ENCODE measurements at regions not wholly inside any gene's neighbourhood (a gene's known extent, or its start where the extent isn't known, plus 50 kb on each side); places are given as distances from the start of the nearest gene placed in this dataset.

DNA sequence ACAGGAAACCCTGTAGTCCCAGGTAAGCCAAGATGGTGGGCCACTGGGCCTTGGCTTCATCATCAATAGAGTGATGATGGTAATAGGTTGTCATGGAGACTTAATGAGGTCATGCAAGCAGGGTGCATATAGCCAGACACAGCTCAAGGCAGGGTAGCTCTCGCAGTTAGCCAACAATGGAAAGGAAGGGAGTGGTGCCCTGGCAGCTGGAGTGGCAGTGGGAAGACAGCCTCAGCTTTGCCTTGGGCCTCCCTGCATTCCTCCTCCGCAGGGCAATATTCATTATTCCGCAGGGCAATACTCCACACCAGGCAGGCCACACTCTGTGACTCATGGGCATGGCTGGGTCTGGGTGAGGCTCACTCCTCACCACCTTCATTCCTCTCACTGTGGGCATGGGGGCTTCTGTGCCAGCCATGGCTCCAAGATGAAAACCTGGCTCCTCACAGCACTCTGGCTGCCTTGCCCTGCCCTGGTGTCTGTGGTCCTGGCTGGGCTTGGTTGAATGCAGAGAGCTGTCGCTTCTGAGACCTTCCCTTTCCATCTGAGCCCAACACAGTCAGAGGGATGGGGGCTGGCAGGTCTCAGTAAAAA lies 163.1 kb upstream of the PMEPA1 start:
- ChIA-PET CTCF (no interaction called here), POLR2A (no interaction called here)
- Mint-ChIP-seq H3K27me3 (ENCODE audit: low read depth) (no peaks in the 10 kb centered on the region), H3K27ac (no peak overlapping the region), H3K4me1 (ENCODE audit: low read depth) (no peaks in the 10 kb centered on the region), H3K4me3 (no peak overlapping the region), H3K36me3 (ENCODE audit: low read depth) (no peaks in the 10 kb centered on the region), H3K9me3 (ENCODE audit: insufficient read depth) (no peaks in the 10 kb centered on the region)
- DNase-seq (no peak), ATAC-seq (no peak)

DNA sequence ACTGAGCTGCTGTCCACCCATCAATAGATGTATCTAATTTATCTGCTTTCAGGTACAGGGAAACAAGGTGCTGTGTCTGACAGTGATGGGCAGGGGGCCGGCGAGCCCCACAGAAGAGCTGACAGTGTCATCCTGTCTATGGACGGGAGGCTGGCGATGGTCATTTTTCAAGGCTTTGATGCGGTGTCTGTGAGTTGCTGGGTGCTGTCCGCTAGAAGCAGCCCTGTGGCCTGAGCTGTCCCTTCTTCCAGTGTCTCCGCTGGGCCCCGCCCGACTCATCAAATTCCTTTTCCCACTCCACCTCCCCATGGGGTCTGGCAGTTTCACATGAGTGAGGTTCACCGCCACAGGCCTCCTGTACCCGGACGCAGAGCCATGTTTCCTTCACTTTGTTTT lies 161.4 kb upstream of the PMEPA1 start:
- Mint-ChIP-seq H3K4me3 (no peak overlapping the region), H3K27me3 (ENCODE audit: low read depth) (peaks cover 1% of the 10 kb centered on the region), H3K4me1 (ENCODE audit: low read depth) (no peaks in the 10 kb centered on the region), H3K36me3 (ENCODE audit: low read depth) (no peaks in the 10 kb centered on the region), H3K9me3 (ENCODE audit: insufficient read depth) (no peaks in the 10 kb centered on the region), H3K27ac (no peak overlapping the region)
- DNase-seq (no peak), ATAC-seq (no peak)
- ChIA-PET POLR2A (no interaction called here), CTCF (no interaction called here)

DNA sequence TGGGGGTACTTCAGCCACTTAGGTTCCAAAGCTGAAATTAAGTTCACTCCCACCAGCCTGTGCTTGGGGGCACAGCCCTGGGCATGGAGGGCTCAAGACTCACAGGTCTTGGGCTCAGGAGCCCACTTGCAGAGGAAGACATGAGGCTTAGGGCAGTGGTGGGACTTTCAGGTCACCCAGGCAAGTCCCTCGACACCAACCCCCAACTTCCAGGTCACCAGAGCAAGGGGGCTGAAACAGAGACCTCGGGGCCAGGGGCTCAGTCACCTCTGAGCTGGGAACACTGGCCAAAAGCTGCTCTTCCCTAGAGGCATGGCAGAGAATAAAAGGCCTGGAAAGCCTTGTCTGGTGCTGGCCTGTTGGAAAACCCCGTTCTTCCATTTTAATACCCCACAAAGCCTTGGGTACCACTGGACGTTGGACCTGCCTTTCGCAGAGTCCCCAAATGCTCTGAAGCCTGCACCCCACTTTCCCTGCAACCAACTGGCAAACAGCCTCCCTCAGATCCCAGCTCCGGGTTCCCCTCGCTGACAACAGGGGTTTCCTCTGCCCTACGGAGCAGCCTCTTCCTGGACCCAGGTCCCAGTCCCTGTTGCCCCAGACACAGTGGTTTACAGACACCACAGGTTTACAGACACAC lies 160.9 kb upstream of the PMEPA1 start:
- Mint-ChIP-seq H3K27ac (no peak overlapping the region), H3K27me3 (ENCODE audit: low read depth) (peaks cover 5% of the 10 kb centered on the region), H3K4me1 (ENCODE audit: low read depth) (peaks cover 3% of the 10 kb centered on the region), H3K9me3 (ENCODE audit: insufficient read depth) (no peaks in the 10 kb centered on the region), H3K36me3 (ENCODE audit: low read depth) (no peaks in the 10 kb centered on the region), H3K4me3 (no peak overlapping the region)
- DNase-seq (no peak), ATAC-seq (no peak)
- CTCF ChIA-PET, result no interaction called here
- POLR2A ChIA-PET, result no interaction called here

DNA sequence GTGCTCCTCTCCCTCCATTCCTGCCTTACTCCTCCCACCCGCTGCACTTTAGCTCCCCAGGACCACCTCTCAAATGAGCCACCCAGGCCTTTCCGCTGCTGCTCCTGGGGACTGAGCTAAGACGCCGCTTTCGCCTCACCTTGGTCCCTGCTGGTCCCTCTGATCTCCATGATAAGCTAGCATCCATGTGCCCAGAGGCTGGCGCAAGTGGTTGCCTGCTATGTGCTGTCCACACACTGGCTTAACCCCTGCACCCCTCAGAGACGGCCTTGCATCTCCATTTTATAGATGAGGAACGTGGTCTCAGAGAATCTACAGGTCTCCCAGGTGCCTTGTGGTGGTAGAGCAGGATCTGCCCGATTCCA lies 160.1 kb upstream of the PMEPA1 start:
- POLR2A ChIA-PET, result no interaction called here
- Mint-ChIP-seq H3K27ac (no peak overlapping the region), H3K4me3 (no peak overlapping the region), H3K9me3 (ENCODE audit: insufficient read depth) (no peaks in the 10 kb centered on the region), H3K4me1 (ENCODE audit: low read depth) (peaks cover 10% of the 10 kb centered on the region), H3K36me3 (ENCODE audit: low read depth) (no peaks in the 10 kb centered on the region), H3K27me3 (ENCODE audit: low read depth) (peaks cover 11% of the 10 kb centered on the region)
- CTCF ChIA-PET, result no interaction called here
- ATAC-seq (no peak), DNase-seq (no peak)

DNA sequence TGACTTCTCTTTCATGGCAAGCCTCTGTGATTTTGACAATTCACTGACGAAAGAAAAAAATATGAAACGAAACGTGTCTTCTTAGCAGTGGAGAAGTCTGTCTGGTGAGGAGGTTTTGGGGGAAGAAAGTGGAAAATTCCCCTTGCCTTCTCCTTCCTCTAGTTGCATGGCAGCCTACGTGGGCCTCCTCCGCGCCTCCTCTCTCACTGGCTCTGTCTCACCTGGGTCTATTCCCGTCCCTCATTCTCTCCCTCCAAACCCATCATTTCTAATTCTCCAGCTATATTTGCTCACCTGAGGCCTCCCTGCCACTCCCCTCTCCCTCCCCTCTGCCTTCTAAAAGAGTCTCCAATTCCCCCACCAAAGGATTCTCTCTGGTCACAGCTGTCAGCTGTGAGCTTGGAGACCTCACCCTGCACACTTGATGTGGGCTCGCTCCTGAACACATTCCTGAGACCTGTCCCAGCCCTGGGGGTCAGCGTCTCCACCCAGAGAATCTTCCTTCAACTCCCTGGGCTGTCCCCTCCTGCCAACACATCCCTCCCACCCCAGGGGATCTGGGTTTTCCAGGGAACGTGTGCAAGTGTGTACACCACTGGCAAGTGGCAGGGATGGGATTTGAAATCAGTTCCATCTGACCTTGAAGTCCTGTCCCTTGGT lies 159.6 kb upstream of the PMEPA1 start:
- Mint-ChIP-seq H3K9me3 (ENCODE audit: insufficient read depth) (no peaks in the 10 kb centered on the region), H3K27me3 (ENCODE audit: low read depth) (peaks cover 14% of the 10 kb centered on the region), H3K36me3 (ENCODE audit: low read depth) (no peaks in the 10 kb centered on the region), H3K4me1 (ENCODE audit: low read depth) (peaks cover 11% of the 10 kb centered on the region), H3K4me3 (no peak overlapping the region), H3K27ac (no peak overlapping the region)
- ChIA-PET POLR2A (no interaction called here), CTCF (no interaction called here)
- no peak for DNase-seq
- ATAC-seq, result no peak

DNA sequence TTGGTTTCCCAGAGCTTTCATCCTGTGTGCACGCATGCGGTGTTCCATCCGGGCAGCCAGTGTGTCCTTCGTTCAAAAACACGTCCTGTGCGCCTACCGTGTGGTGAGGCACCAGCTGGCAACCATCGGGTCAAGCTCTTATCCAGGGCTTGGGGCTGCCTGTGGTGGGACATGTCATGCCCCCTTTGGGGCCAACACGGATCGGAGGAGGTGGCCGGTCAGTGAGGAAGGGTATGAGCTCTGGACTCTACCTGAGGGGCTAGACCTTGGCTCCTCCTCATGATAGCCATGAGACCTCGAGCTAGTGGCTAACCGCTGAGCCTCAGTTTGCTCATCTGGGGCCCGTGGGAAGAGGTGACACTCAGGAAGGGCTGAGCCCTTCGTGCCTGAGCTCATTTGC lies 158.5 kb upstream of the PMEPA1 start:
- ChIA-PET CTCF (no interaction called here), POLR2A (no interaction called here)
- Mint-ChIP-seq H3K9me3 (ENCODE audit: insufficient read depth) (no peaks in the 10 kb centered on the region), H3K27me3 (ENCODE audit: low read depth) (peaks cover 22% of the 10 kb centered on the region), H3K4me3 (no peak overlapping the region), H3K36me3 (ENCODE audit: low read depth) (no peaks in the 10 kb centered on the region), H3K4me1 (ENCODE audit: low read depth) (peaks cover 11% of the 10 kb centered on the region), H3K27ac (no peak overlapping the region)
- ATAC-seq (no peak), DNase-seq (no peak)

DNA sequence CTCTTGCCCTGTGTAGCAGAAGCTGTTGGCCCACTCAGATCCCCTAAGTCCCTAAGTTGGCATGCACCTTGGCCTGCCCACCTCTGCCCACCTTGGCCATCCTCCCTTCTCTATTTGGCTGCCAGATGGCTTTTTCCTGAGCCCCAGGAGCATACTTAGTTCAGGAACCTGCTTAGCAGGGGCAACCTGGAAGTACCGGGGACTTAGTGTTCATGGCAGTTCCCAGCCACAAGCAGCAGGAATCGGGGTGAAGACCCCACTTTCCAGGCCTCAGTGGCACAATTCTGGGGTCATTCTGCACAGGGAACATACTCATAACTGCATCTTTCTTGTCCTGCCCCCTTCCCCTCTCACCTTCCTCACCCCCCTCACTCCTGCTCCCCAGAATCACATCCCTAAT lies 158.0 kb upstream of the PMEPA1 start:
- no peak for DNase-seq
- ChIA-PET CTCF (no interaction called here), POLR2A (no interaction called here)
- no peak for ATAC-seq
- Mint-ChIP-seq H3K36me3 (ENCODE audit: low read depth) (no peaks in the 10 kb centered on the region), H3K27ac (no peak overlapping the region), H3K27me3 (ENCODE audit: low read depth) (peaks cover 25% of the 10 kb centered on the region), H3K4me3 (no peak overlapping the region), H3K9me3 (ENCODE audit: insufficient read depth) (no peaks in the 10 kb centered on the region), H3K4me1 (ENCODE audit: low read depth) (peaks cover 11% of the 10 kb centered on the region)

DNA sequence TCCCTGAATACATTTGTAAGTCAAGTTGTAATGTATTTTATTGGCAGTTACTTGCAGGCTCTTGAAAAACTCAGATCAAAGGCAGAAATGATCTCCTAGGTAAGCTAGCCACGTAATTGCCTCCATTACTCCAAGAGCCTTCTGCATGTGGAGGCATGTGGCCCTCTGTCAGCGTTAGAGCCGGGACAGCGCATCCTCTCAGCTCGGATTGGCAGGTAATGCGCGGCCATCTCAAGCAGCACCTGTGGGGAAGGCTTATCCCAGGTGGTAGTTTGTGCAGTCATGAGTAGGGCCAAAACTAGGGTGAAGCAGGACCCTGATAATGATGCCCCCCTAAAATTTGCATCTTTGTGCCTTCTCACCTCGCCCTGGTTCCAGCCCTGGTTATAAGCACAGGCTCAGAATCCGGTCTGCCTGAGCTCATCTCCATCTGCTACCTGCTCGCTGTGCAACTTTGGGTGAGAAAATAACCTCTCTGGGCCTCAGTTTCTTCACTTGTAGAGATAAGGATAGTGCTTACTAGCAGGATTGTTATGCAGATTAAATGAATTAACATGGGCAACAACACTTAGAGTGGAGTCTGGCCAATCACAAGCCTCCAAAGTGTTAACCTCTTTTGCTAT lies 157.5 kb upstream of the PMEPA1 start:
- CTCF ChIA-PET, result no interaction called here

DNA sequence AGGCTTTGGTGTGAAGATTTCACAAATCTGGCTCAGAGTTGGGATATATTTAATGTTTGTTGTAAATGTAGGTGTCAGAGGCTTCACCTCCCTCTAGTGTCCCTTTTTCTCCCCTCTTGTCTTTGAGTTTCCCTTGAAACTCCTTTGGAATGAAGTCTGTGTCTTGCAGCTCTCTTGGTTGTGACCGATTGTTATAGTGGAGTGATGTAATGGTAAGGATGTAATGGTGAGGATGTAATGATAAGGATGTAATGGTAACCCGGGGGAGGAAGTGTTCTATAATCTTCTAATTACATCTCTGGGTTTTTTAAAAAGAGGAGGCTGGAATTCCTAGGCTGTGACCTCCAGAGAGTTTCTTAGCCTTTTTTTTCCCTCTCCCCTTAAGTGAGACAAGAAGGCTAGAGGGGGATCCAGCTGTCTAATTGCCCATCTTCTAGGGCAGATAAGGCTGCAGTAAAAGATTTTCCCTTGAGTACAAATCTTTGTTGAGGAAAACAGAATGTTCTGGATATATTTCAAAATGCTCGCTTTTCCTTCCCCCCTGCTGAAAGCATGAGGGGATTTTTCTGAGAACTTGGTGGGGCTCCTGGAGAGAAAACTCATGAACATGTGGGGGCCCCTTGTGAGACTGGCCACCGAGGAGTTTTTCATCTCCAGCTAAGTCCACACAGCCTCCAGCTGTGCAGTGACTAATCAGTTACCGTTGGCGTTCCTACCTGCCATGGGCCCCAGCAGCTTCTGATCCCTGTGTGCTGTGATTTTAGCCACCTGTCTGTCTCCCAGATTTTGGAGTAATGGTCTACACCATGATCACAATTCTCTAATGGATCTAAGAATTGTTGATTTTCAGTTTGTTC lies 156.7 kb upstream of the PMEPA1 start:
- Mint-ChIP-seq H3K36me3 (ENCODE audit: low read depth) (no peaks in the 10 kb centered on the region), H3K4me3 (no peak overlapping the region), H3K4me1 (ENCODE audit: low read depth) (peaks cover 11% of the 10 kb centered on the region), H3K27ac (no peak overlapping the region), H3K9me3 (ENCODE audit: insufficient read depth) (no peaks in the 10 kb centered on the region), H3K27me3 (ENCODE audit: low read depth) (peaks cover 26% of the 10 kb centered on the region)
- CTCF ChIA-PET, result no interaction called here
- POLR2A ChIA-PET, result no interaction called here
- ATAC-seq, result no peak
- no peak for DNase-seq

More for the DNA sequence above, 157.5 kb upstream of the PMEPA1 start:
- peaks cover 25% of the 10 kb centered on the region for H3K27me3 Mint-ChIP-seq (ENCODE audit: low read depth)
- H3K36me3 Mint-ChIP-seq (ENCODE audit: low read depth), result no peaks in the 10 kb centered on the region
- DNase-seq (no peak), ATAC-seq (no peak)
- POLR2A ChIA-PET, result no interaction called here
- H3K4me1 Mint-ChIP-seq (ENCODE audit: low read depth), result peaks cover 11% of the 10 kb centered on the region
- no peaks in the 10 kb centered on the region for H3K9me3 Mint-ChIP-seq (ENCODE audit: insufficient read depth)
- H3K4me3 Mint-ChIP-seq, result no peak overlapping the region
- H3K27ac Mint-ChIP-seq, result no peak overlapping the region

DNA sequence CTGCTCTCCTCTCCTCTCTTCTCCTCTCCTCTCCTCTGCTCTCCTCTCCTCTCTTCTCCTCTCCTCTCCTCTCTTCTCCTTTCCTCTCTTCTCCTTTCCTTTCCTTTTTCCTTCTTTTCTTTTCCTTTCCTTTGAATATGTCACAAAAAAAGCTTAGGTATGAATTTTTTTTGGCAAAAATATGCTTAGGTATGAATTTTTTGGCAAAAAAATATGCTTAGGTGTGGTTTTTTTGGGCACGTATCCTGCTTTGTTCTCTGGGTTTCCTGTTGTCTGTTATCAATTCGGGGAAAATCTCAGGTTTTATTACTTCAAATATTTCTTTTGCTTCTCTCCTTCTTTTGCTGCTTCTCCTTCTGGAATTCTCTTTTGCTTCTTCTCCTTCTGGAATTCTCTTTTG lies 155.5 kb upstream of the PMEPA1 start:
- Mint-ChIP-seq H3K4me3 (no peak overlapping the region), H3K36me3 (ENCODE audit: low read depth) (no peaks in the 10 kb centered on the region), H3K9me3 (ENCODE audit: insufficient read depth) (no peaks in the 10 kb centered on the region), H3K27me3 (ENCODE audit: low read depth) (peaks cover 27% of the 10 kb centered on the region), H3K4me1 (ENCODE audit: low read depth) (peaks cover 11% of the 10 kb centered on the region), H3K27ac (no peak overlapping the region)
- POLR2A ChIA-PET, result no interaction called here
- DNase-seq (no peak), ATAC-seq (no peak)
- CTCF ChIA-PET, result no interaction called here

DNA sequence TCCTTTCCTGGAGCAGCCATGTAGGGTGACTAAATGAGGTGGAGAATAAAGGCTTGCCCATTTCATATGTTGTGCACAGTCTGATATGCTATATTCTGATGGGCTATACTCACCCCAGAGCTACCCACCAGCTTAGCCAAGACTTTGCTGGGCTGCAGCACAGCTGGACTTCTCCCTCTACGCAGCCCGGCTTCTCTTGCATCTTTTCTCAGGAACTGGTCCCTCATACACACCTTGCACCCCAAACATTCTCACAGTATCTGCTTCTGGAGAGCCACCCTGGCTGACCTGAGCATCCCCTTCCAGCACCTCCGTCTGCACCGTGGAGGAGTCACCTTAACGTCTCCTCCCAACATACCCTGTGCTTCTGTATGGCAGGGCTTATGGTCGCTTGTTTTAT lies 150.8 kb upstream of the PMEPA1 start:
- Mint-ChIP-seq H3K4me3 (no peak overlapping the region), H3K9me3 (ENCODE audit: insufficient read depth) (no peaks in the 10 kb centered on the region), H3K36me3 (ENCODE audit: low read depth) (no peaks in the 10 kb centered on the region), H3K27me3 (ENCODE audit: low read depth) (peaks cover 26% of the 10 kb centered on the region), H3K27ac (no peak overlapping the region), H3K4me1 (ENCODE audit: low read depth) (peaks cover 18% of the 10 kb centered on the region)
- ChIA-PET POLR2A (no interaction called here), CTCF (no interaction called here)
- DNase-seq (no peak), ATAC-seq (no peak)

DNA sequence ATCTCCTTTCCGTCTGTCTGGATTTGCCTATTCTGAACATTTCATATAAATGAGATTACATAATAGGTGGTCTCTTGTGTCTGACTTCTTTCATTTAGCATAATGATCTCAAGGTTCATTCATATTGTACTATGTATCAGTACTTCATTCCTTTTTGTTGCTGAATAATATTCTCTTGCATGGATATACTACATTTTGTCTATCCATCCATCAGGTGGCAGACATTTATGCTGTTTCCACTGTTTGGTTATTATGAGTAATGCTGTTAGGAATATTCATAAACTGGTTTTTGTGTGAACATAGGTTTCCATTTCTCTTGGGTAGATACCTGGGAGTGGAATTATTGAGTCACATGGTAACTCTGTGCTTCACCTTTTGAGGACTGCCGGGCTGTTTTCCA lies 148.2 kb upstream of the PMEPA1 start:
- no peak for DNase-seq
- peaks cover 13% of the 10 kb centered on the region for H3K4me1 Mint-ChIP-seq (ENCODE audit: low read depth)
- peaks cover 10% of the 10 kb centered on the region for H3K27me3 Mint-ChIP-seq (ENCODE audit: low read depth)
- H3K36me3 Mint-ChIP-seq (ENCODE audit: low read depth), result no peaks in the 10 kb centered on the region
- no peak for ATAC-seq
- ChIA-PET POLR2A (no interaction called here), CTCF (no interaction called here)
- H3K9me3 Mint-ChIP-seq (ENCODE audit: insufficient read depth), result no peaks in the 10 kb centered on the region
- no peak overlapping the region for H3K4me3 Mint-ChIP-seq
- H3K27ac Mint-ChIP-seq, result no peak overlapping the region
